Naive thymus-derived CD4-positive, alpha-beta T cell (primary cell): ENCODE measurements at regions not wholly inside any gene's neighbourhood (a gene's known extent, or its start where the extent isn't known, plus 50 kb on each side); places are given as distances from the start of the nearest gene placed in this dataset.
"Not testable (repeated sequence)": the region's sequence is repeated elsewhere in the genome, so short reads cannot be mapped to it uniquely, and the experiment has no call there.

Experiments used
- ATAC-seq: fragments of 150-1000 bp; cut with Tn5 transposase; 2 replicates; pipeline ENCODE4 v1.10.0; 2021; ENCODE audit warnings: mild to moderate bottlenecking, moderate library complexity
- CTCF ChIA-PET: fragments of 350-600 bp; sonication (Branson Sonifier 250); formaldehyde crosslinking; loops from one replicate; lab custom pipeline; 2021; ENCODE audit warnings: antibody characterized with exemption; lab: Charles Lee
- POLR2A ChIA-PET: fragments of 350-600 bp; sonication (Branson Sonifier 250); formaldehyde crosslinking; loops from one replicate; lab custom pipeline; 2021; ENCODE audit warnings: antibody characterized with exemption, inconsistent platforms; lab: Charles Lee
- DNase-seq, 9 donors: peaks; one replicate each; pipeline versions ENCODE4 v3.0.0 to v3.0.0-alpha.2; 2020 to 2022; ENCODE audit warnings: mixed read lengths in 1 of 9
- H3K27ac ChIP-seq: one replicate; pipeline ENCODE4 v1.7.0; 2013; ENCODE audit warnings: mild to moderate bottlenecking, low read depth, low read length, moderate library complexity
- H3K27me3 ChIP-seq, 2 donors: one replicate each; pipeline ENCODE4 v1.7.0; 2013; ENCODE audit warnings: low read length in 2 of 2, mild to moderate bottlenecking in 2 of 2, moderate library complexity in 2 of 2; ENCODE audit not compliant: control insufficient read depth in 2 of 2, insufficient read depth in 2 of 2
- H3K36me3 ChIP-seq, 3 experiments: 1 replicate in 2 of 3; 2 replicates in 1 of 3; pipeline ENCODE4 v1.7.0; 2013; ENCODE audit warnings: low read length in 3 of 3, mild to moderate bottlenecking in 3 of 3, moderate library complexity in 1 of 3; ENCODE audit not compliant: insufficient read depth in 3 of 3, control insufficient read depth in 2 of 3
- H3K4me1 ChIP-seq, 2 donors: one replicate each; pipeline ENCODE4 v1.7.0; 2013; ENCODE audit warnings: low read length in 2 of 2, mild to moderate bottlenecking in 2 of 2, moderate library complexity in 1 of 2; ENCODE audit not compliant: control insufficient read depth in 2 of 2, insufficient read depth in 2 of 2
- H3K4me3 ChIP-seq: 2 replicates; pipeline ENCODE4 v1.7.0; 2013; ENCODE audit warnings: mild to moderate bottlenecking, low read length
- H3K9me3 ChIP-seq, 3 experiments: 1 replicate in 2 of 3; 2 replicates in 1 of 3; pipeline ENCODE4 v1.7.0; 2013; ENCODE audit warnings: low read length in 3 of 3; ENCODE audit not compliant: control insufficient read depth in 2 of 3
- H3K27ac Mint-ChIP-seq, 9 donors: one replicate each; pipeline ENCODE4 v1.8.0; 2020 to 2022; ENCODE audit warnings: mixed read lengths in 9 of 9, mild to moderate bottlenecking in 8 of 9, moderate library complexity in 5 of 9, inconsistent platforms in 2 of 9
- H3K27me3 Mint-ChIP-seq, 5 donors: one replicate each; pipeline ENCODE4 v1.8.0; 2021 to 2022; ENCODE audit warnings: mixed read lengths in 5 of 5, mild to moderate bottlenecking in 1 of 5
- H3K36me3 Mint-ChIP-seq, 5 donors: one replicate each; pipeline ENCODE4 v1.8.0; 2020 to 2022; ENCODE audit warnings: mixed read lengths in 5 of 5, mild to moderate bottlenecking in 3 of 5, inconsistent platforms in 1 of 5
- H3K4me1 Mint-ChIP-seq, 7 donors: one replicate each; pipeline ENCODE4 v1.8.0; 2020 to 2022; ENCODE audit warnings: mixed read lengths in 7 of 7, mild to moderate bottlenecking in 3 of 7, inconsistent platforms in 1 of 7
- H3K4me3 Mint-ChIP-seq, 10 donors: one replicate each; pipeline ENCODE4 v1.8.0; 2020 to 2022; ENCODE audit warnings: mild to moderate bottlenecking in 10 of 10, mixed read lengths in 10 of 10, moderate library complexity in 6 of 10, inconsistent platforms in 2 of 10
- H3K9me3 Mint-ChIP-seq, 11 donors: one replicate each; pipeline ENCODE4 v1.8.0; 2020 to 2022; ENCODE audit warnings: mixed read lengths in 11 of 11, mild to moderate bottlenecking in 4 of 11, inconsistent platforms in 1 of 11, moderate library complexity in 1 of 11
- intact Hi-C, 2 donors: fragments of 100-400 bp; cut with micrococcal nuclease; formaldehyde crosslinking; loops; one replicate each; pipeline ENCODE4 v1.15.1; 2023

GRCh38 chr3:78098367-78098766 lies 1058.5 kb downstream of the ROBO2 start:
- no peaks in the 10 kb centered on the region for H3K4me1 Mint-ChIP-seq
- no peak overlapping the region for H3K4me3 Mint-ChIP-seq
- CTCF ChIA-PET: no interaction called here
- no peak overlapping the region for H3K27ac Mint-ChIP-seq
- Histone ChIP-seq H3K36me3 (no peaks in the 10 kb centered on the region), H3K27me3 (no peaks in the 10 kb centered on the region), H3K9me3 (no peaks in the 10 kb centered on the region), H3K4me1 (no peaks in the 10 kb centered on the region), H3K27ac (no peak overlapping the region), H3K4me3 (no peak overlapping the region)
- no peak for DNase-seq
- POLR2A ChIA-PET: no interaction called here
- no peaks in the 10 kb centered on the region for H3K27me3 Mint-ChIP-seq
- intact Hi-C loops: no loop called here
- H3K36me3 Mint-ChIP-seq: no peaks in the 10 kb centered on the region
- H3K9me3 Mint-ChIP-seq: peaks cover 2 to 18% (median 10%) of the 10 kb centered on the region in 11 donors
- no peak for ATAC-seq

GRCh38 chr3:78101384-78101783 lies 1061.5 kb downstream of the ROBO2 start:
- Histone ChIP-seq H3K27me3 (no peaks in the 10 kb centered on the region), H3K27ac (no peak overlapping the region), H3K9me3 (no peaks in the 10 kb centered on the region), H3K4me3 (no peak overlapping the region), H3K4me1 (no peaks in the 10 kb centered on the region), H3K36me3 (no peaks in the 10 kb centered on the region)
- DNase-seq (no peak), ATAC-seq (no peak)
- no peaks in the 10 kb centered on the region for H3K4me1 Mint-ChIP-seq
- intact Hi-C loops: no loop called here
- ChIA-PET CTCF (no interaction called here), POLR2A (no interaction called here)
- peaks cover 0 to 8% (median 4%) of the 10 kb centered on the region in 11 donors for H3K9me3 Mint-ChIP-seq
- H3K4me3 Mint-ChIP-seq: no peak overlapping the region
- no peaks in the 10 kb centered on the region for H3K36me3 Mint-ChIP-seq
- no peaks in the 10 kb centered on the region for H3K27me3 Mint-ChIP-seq
- no peak overlapping the region for H3K27ac Mint-ChIP-seq

DNA sequence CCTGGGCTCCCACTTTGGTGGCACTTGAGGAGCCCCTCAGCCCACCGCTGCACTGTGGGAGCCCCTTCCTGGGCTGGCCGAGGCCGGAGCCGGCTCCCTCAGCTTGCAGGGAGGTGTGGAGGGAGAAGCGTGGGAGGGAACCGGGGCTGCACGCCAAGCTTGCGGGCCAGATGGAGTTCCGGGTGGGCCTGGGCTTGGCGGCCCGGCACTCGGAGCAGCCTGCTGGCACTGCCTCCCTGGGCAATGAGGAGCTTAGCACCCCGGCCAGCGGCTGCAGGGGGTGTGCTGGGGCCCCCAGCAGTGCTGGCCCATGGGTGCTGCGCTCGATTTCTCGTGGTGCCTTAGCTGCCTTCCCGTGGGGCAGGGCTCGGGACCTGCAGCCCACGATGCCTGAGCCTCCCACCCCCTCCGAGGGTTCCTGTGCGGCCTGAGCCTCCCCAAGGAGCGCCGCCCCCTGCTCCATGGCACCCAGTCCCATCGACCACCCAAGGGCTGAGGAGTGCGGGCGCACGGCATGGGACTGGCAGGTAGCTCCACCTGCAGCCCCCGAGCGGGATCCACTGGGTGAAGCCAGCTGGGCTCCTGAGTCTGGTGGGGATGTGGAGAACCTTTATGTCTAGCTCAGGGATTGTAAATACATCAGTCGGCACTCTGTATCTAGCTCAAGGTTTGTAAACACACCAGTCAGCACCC lies 1068.5 kb downstream of the ROBO2 start:
- H3K36me3 Mint-ChIP-seq, H3K36me3 ChIP-seq, ATAC-seq, H3K9me3 ChIP-seq, CTCF ChIA-PET, H3K27ac ChIP-seq, H3K4me1 Mint-ChIP-seq, DNase-seq, H3K27ac Mint-ChIP-seq, H3K4me1 ChIP-seq, H3K4me3 ChIP-seq, H3K4me3 Mint-ChIP-seq, H3K27me3 Mint-ChIP-seq, H3K27me3 ChIP-seq, intact Hi-C loops: not testable (repeated sequence)
- peaks cover 0 to 14% (median 8%) of the 10 kb centered on the region in 11 donors for H3K9me3 Mint-ChIP-seq
- POLR2A ChIA-PET: interaction anchor here (0.6 kb wide), 1 partner anchor 859 kb away, joined by 3 read pairs; no protein-coding TSS in a partner anchor

DNA sequence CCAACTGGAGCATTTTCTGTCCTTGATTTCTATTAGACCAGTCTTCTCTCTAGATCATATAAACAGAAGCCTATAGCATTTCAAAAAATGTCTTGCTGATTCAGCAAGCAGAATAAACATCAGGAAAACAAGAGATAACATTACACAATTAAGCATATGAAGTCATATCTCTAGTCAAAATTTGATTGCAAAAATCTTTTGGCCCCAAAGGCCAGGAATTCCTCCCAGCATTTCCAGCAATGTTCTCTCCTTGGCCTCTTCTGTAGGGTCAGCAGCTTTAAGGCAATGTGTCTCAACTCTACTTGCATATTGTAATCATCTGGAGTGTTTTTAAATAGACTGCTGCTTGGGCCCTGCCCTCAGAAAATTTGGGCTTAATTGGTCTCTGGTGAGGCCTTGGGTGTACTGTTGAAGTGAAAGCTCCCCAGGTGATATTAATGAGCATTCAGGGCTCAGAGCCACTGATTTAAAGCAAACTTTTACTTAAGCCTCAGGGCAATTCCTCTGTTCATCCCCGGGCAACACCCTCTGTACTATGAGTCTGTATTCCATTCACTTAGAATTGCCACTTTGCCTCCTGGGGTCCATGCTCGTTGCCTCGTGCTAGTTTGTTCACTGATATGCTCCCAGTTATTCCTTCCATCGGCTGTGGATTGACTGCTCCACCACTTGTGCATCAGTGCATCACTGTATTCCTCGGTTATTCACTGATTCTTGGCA lies 1072.6 kb downstream of the ROBO2 start:
- Mint-ChIP-seq H3K4me1 (no peaks in the 10 kb centered on the region), H3K36me3 (peaks cover 0 to 4% (median 0%) of the 10 kb centered on the region in 5 donors), H3K27me3 (no peaks in the 10 kb centered on the region), H3K4me3 (no peak overlapping the region), H3K9me3 (peaks cover 2 to 16% (median 8%) of the 10 kb centered on the region in 11 donors), H3K27ac (no peak overlapping the region)
- intact Hi-C loops: no loop called here
- Histone ChIP-seq H3K4me3 (no peak overlapping the region), H3K27ac (no peak overlapping the region), H3K27me3 (no peaks in the 10 kb centered on the region), H3K9me3 (no peaks in the 10 kb centered on the region), H3K4me1 (no peaks in the 10 kb centered on the region), H3K36me3 (no peaks in the 10 kb centered on the region)
- DNase-seq (no peak), ATAC-seq (no peak)
- ChIA-PET POLR2A (no interaction called here), CTCF (interaction anchor here (0.6 kb wide), 1 partner anchor 730 kb away, joined by 3 read pairs; no protein-coding TSS in a partner anchor)

- Mint-ChIP-seq H3K4me3 (no peak overlapping the region), H3K9me3 (peaks cover 0 to 14% (median 5%) of the 10 kb centered on the region in 11 donors), H3K27ac (no peak overlapping the region), H3K4me1 (no peaks in the 10 kb centered on the region), H3K36me3 (peaks cover 0 to 4% (median 0%) of the 10 kb centered on the region in 5 donors), H3K27me3 (no peaks in the 10 kb centered on the region)
- Histone ChIP-seq H3K36me3 (no peaks in the 10 kb centered on the region), H3K4me3 (no peak overlapping the region), H3K27me3 (no peaks in the 10 kb centered on the region), H3K4me1 (no peaks in the 10 kb centered on the region), H3K27ac (no peak overlapping the region), H3K9me3 (no peaks in the 10 kb centered on the region)
- no peak for ATAC-seq
- ChIA-PET POLR2A (no interaction called here), CTCF (no interaction called here)
- intact Hi-C loops: no loop called here
- no peak for DNase-seq
Measured at GRCh38 chr3:78115983-78116382, 1076.1 kb downstream of the ROBO2 start.

DNA sequence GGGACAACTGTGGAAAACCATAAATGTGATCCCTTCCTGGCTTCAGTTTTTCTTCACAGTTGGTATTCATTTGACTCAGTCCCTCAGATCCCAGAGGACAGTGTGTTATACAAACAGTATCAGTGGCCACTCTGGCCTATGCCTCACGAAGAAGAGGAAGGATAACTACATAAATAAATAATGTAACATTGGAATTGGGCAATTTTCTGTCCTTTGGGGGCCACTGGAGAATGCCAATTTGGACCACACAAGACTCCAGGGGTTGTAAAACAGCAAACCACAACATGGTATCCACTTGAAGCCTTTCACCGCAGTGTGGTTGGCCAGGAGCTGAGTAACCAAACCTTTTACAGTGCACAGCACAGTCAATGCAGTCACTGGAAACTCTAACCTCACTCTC lies 1077.0 kb downstream of the ROBO2 start:
- ChIA-PET POLR2A (no interaction called here), CTCF (no interaction called here)
- Histone ChIP-seq H3K27me3 (no peaks in the 10 kb centered on the region), H3K4me1 (no peaks in the 10 kb centered on the region), H3K4me3 (no peak overlapping the region), H3K27ac (no peak overlapping the region), H3K36me3 (no peaks in the 10 kb centered on the region), H3K9me3 (no peaks in the 10 kb centered on the region)
- Mint-ChIP-seq H3K27me3 (no peaks in the 10 kb centered on the region), H3K4me3 (no peak overlapping the region), H3K9me3 (peaks cover 0 to 14% (median 5%) of the 10 kb centered on the region in 11 donors), H3K27ac (no peak overlapping the region), H3K4me1 (no peaks in the 10 kb centered on the region), H3K36me3 (peaks cover 0 to 4% (median 0%) of the 10 kb centered on the region in 5 donors)
- DNase-seq (no peak), ATAC-seq (no peak)
- intact Hi-C loops: no loop called here
